Liver (tissue), 8 donors: ENCODE measurements at regions not wholly inside any gene's neighbourhood (a gene's known extent, or its start where the extent isn't known, plus 50 kb on each side); places are given as distances from the start of the nearest gene placed in this dataset. TPM values are rescaled to one million over a fixed set of nuclear protein-coding genes. Genes with fewer than 3 reads are reported as not detected.

ENCODE experiments used
- DNase-seq: peaks from one replicate; pipeline ENCODE4 v3.0.0-alpha.2; 2017; ENCODE audit warnings: low spot score
- H3K27ac ChIP-seq, 2 donors: one replicate each; pipeline ENCODE4 v1.7.0; 2013; ENCODE audit warnings: inconsistent platforms in 2 of 2, low read length in 2 of 2, control low read depth in 1 of 2, low read depth in 1 of 2, mild to moderate bottlenecking in 1 of 2
- H3K27me3 ChIP-seq, 4 donors: one replicate each; pipeline versions ENCODE4 v1.6.1 to v1.7.0; 2013; ENCODE audit warnings: low read length in 3 of 4, inconsistent platforms in 1 of 4, mild to moderate bottlenecking in 1 of 4, moderate library complexity in 1 of 4; ENCODE audit not compliant: control insufficient read depth in 4 of 4, insufficient read depth in 4 of 4
- H3K36me3 ChIP-seq, 4 donors: one replicate each; pipeline versions ENCODE4 v1.6.1 to v1.7.0; 2013; ENCODE audit warnings: low read length in 3 of 4, mild to moderate bottlenecking in 3 of 4, low read depth in 1 of 4, moderate library complexity in 1 of 4; ENCODE audit not compliant: control insufficient read depth in 4 of 4, insufficient read depth in 3 of 4
- H3K4me1 ChIP-seq, 4 donors: one replicate each; pipeline versions ENCODE4 v1.6.1 to v1.7.0; 2013; ENCODE audit warnings: low read length in 3 of 4, mild to moderate bottlenecking in 3 of 4, moderate library complexity in 1 of 4; ENCODE audit not compliant: control insufficient read depth in 4 of 4, insufficient read depth in 4 of 4
- H3K4me3 ChIP-seq, 3 donors: one replicate each; pipeline versions ENCODE4 v1.6.1 to v1.7.0; 2013; ENCODE audit warnings: low read length in 3 of 3, control low read depth in 1 of 3, low read depth in 1 of 3, mild to moderate bottlenecking in 1 of 3
- H3K9ac ChIP-seq, 2 donors: one replicate each; pipeline ENCODE4 v1.7.0; 2013; ENCODE audit warnings: low read length in 2 of 2, mild to moderate bottlenecking in 2 of 2, moderate library complexity in 2 of 2, control low read depth in 1 of 2, low read depth in 1 of 2
- H3K9me3 ChIP-seq, 4 donors: one replicate each; pipeline versions ENCODE4 v1.6.1 to v1.7.0; 2013; ENCODE audit warnings: low read length in 3 of 4; ENCODE audit not compliant: control insufficient read depth in 4 of 4
- FOXA1 ChIP-seq: IDR thresholded peaks from 2 replicates; pipeline ENCODE4 v1.6.1; 2016; ENCODE audit warnings: antibody characterized with exemption
- HNF4A ChIP-seq, 2 donors: conservative IDR thresholded peaks; 2 replicates each; pipeline ENCODE4 v1.6.1; 2016; ENCODE audit warnings: antibody characterized with exemption in 2 of 2, mild to moderate bottlenecking in 2 of 2
- HNF4G ChIP-seq: IDR thresholded peaks from 2 replicates; pipeline ENCODE4 v1.6.1; 2016; ENCODE audit warnings: antibody characterized with exemption
- JUND ChIP-seq, 2 donors: IDR thresholded peaks; 2 replicates each; pipeline ENCODE4 v1.6.1; 2016; ENCODE audit warnings: antibody characterized with exemption in 2 of 2
- RAD21 ChIP-seq, 2 donors: IDR thresholded peaks; 2 replicates each; pipeline ENCODE4 v1.6.1; 2016; ENCODE audit warnings: antibody characterized with exemption in 2 of 2, mild to moderate bottlenecking in 2 of 2
- RXRA ChIP-seq, 2 donors: IDR thresholded peaks; 2 replicates each; pipeline ENCODE4 v1.6.1; 2017 to 2018; ENCODE audit warnings: antibody characterized with exemption in 2 of 2, mild to moderate bottlenecking in 1 of 2
- TAF1 ChIP-seq: conservative IDR thresholded peaks from 2 replicates; pipeline ENCODE4 v1.6.1; 2016; ENCODE audit warnings: antibody characterized with exemption, mild to moderate bottlenecking
- YY1 ChIP-seq: IDR thresholded peaks from 2 replicates; pipeline ENCODE4 v1.6.1; 2016; ENCODE audit warnings: antibody characterized with exemption, mild to moderate bottlenecking
- WGBS: extraction: QIAGEN DNeasy Blood & Tissue Kit; methylation state at CpG from one replicate; pipeline ENCODE4 v1.1.7; 2013; 5-methylcytosine and 5-hydroxymethylcytosine counted together
- small RNA-seq: library from RNA; depleted of rRNA; stranded (forward); fragments of <200 nt; gene quantifications from one replicate; pipeline ENCODE3, GENCODE V24; 2014
- TF ChIP-seq, protein P1 (sequence below): IDR thresholded peaks from 2 replicates; pipeline ENCODE4 v1.6.1; 2016; ENCODE audit warnings: antibody characterized with exemption
- TF ChIP-seq, protein P2 (sequence below): IDR thresholded peaks from 2 replicates; pipeline ENCODE4 v1.6.1; 2016; ENCODE audit warnings: antibody characterized with exemption
- TF ChIP-seq, protein P3 (sequence below): IDR thresholded peaks from 2 replicates; pipeline ENCODE4 v1.6.1; 2016; ENCODE audit warnings: antibody characterized with exemption, mild to moderate bottlenecking
- TF ChIP-seq, protein P4 (sequence below): IDR thresholded peaks from 2 replicates; pipeline ENCODE4 v1.6.1; 2016; ENCODE audit warnings: antibody characterized with exemption
- donor health status: healthy.
- donor health status: healthy.
- donor health status: healthy.
- donor health status: healthy.

DNA sequence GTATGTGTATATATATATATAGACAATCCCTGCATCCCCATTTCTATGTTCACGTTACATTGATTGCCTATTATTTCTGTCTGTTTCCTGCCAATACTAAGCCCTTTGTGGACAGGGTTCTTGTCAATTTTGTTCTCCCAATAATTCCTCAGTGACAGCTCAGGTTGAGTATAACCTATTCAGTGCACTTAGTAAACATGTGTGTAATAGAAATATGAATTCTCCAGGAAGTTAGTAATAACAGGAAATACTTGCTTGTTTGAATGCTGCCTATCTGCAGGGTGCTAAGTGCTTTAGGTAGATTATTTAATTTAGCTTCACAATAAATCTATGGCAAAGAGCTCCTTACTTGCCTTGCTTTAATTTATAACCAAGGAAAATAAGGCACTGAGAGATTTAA, 52.8 kb upstream of the PTGFR start:
- H3K27ac ChIP-seq: no peak overlapping the region
- H3K9me3 ChIP-seq: no peaks in the 10 kb centered on the region
- H3K9ac ChIP-seq: no peak overlapping the region
- no peaks in the 10 kb centered on the region for H3K4me1 ChIP-seq
- no peaks in the 10 kb centered on the region for H3K27me3 ChIP-seq
- no peaks in the 10 kb centered on the region for H3K36me3 ChIP-seq
- H3K4me3 ChIP-seq: no peak overlapping the region
- DNase-seq: no peak
- 97% methylated on average over 1 of the region's 1 CpG for WGBS
- TF ChIP-seq, protein P1, sequence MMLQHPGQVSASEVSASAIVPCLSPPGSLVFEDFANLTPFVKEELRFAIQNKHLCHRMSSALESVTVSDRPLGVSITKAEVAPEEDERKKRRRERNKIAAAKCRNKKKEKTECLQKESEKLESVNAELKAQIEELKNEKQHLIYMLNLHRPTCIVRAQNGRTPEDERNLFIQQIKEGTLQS: no peak
- TF ChIP-seq TAF1 (no peak), RXRA (IDR thresholded peaks at IDR 0.05) (no peak)
- TF ChIP-seq, protein P2, sequence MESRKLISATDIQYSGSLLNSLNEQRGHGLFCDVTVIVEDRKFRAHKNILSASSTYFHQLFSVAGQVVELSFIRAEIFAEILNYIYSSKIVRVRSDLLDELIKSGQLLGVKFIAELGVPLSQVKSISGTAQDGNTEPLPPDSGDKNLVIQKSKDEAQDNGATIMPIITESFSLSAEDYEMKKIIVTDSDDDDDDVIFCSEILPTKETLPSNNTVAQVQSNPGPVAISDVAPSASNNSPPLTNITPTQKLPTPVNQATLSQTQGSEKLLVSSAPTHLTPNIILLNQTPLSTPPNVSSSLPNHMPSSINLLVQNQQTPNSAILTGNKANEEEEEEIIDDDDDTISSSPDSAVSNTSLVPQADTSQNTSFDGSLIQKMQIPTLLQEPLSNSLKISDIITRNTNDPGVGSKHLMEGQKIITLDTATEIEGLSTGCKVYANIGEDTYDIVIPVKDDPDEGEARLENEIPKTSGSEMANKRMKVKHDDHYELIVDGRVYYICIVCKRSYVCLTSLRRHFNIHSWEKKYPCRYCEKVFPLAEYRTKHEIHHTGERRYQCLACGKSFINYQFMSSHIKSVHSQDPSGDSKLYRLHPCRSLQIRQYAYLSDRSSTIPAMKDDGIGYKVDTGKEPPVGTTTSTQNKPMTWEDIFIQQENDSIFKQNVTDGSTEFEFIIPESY: no peak

DNA sequence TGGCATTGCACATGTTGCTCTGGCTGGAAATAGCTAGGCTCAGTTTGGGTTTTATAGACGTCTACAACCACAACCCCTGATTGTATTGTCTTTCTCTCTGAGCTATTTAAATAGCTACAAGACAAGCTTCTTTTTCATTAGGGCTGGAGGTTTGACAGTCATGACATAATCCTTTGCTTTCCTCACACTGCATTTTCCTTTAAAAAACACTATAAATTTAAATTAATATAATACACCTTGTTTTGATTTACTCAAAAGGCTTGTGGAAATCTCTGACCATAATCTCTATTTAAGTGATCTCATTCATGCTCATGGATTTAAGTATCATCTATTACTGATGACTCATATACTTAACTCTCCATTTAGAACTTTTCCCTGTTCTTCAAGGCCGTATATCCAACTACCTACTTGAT, 50.4 kb upstream of the PTGFR start:
- H3K27me3 ChIP-seq: no peaks in the 10 kb centered on the region
- no peak for DNase-seq
- H3K36me3 ChIP-seq: no peaks in the 10 kb centered on the region
- H3K9ac ChIP-seq: no peak overlapping the region
- TF ChIP-seq, protein P3, sequence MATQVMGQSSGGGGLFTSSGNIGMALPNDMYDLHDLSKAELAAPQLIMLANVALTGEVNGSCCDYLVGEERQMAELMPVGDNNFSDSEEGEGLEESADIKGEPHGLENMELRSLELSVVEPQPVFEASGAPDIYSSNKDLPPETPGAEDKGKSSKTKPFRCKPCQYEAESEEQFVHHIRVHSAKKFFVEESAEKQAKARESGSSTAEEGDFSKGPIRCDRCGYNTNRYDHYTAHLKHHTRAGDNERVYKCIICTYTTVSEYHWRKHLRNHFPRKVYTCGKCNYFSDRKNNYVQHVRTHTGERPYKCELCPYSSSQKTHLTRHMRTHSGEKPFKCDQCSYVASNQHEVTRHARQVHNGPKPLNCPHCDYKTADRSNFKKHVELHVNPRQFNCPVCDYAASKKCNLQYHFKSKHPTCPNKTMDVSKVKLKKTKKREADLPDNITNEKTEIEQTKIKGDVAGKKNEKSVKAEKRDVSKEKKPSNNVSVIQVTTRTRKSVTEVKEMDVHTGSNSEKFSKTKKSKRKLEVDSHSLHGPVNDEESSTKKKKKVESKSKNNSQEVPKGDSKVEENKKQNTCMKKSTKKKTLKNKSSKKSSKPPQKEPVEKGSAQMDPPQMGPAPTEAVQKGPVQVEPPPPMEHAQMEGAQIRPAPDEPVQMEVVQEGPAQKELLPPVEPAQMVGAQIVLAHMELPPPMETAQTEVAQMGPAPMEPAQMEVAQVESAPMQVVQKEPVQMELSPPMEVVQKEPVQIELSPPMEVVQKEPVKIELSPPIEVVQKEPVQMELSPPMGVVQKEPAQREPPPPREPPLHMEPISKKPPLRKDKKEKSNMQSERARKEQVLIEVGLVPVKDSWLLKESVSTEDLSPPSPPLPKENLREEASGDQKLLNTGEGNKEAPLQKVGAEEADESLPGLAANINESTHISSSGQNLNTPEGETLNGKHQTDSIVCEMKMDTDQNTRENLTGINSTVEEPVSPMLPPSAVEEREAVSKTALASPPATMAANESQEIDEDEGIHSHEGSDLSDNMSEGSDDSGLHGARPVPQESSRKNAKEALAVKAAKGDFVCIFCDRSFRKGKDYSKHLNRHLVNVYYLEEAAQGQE: no peak
- TF ChIP-seq FOXA1: no peak
- TF ChIP-seq, protein P4, sequence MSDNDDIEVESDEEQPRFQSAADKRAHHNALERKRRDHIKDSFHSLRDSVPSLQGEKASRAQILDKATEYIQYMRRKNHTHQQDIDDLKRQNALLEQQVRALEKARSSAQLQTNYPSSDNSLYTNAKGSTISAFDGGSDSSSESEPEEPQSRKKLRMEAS: no peak
- no peak for TF ChIP-seq HNF4G
- no peak for TF ChIP-seq JUND (IDR thresholded peaks at IDR 0.05)
- no peak for TF ChIP-seq TAF1
- TF ChIP-seq, protein P2: no peak
- no peak for TF ChIP-seq HNF4A (conservative IDR thresholded peaks at IDR 0.05)
- no peak for TF ChIP-seq YY1
- TF ChIP-seq RAD21 (IDR thresholded peaks at IDR 0.05): no peak
- WGBS: 81% methylated on average over 2 of the region's 2 CpGs
- H3K4me1 ChIP-seq: no peaks in the 10 kb centered on the region
- no peaks in the 10 kb centered on the region for H3K9me3 ChIP-seq
- no peak overlapping the region for H3K27ac ChIP-seq
- H3K4me3 ChIP-seq: no peak overlapping the region

Small RNA genes in the stretch of these regions (small RNA-seq; reads per million reads assigned to genes)
- gene AC096531.1 (not detected), gene RNA5SP23 (not detected)
